B cell (primary cell): ENCODE measurements at regions not wholly inside any gene's neighbourhood (a gene's known extent, or its start where the extent isn't known, plus 50 kb on each side); places are given as distances from the start of the nearest gene placed in this dataset.

Source experiments
- ATAC-seq: fragments of 200-7000 bp; cut with Tn5 transposase; one replicate; pipeline ENCODE4 v1.10.0; 2021; ENCODE audit warnings: low read depth, mild to moderate bottlenecking, moderate number of reproducible peaks, moderate library complexity
- CTCF ChIA-PET: fragments of 350-600 bp; sonication (Branson Sonifier 250); formaldehyde crosslinking; loops from one replicate; lab custom pipeline; 2021; ENCODE audit warnings: antibody characterized with exemption, inconsistent platforms; lab: Charles Lee
- POLR2A ChIA-PET: fragments of 350-600 bp; sonication (Branson Sonifier 250); formaldehyde crosslinking; loops from one replicate; lab custom pipeline; 2021; ENCODE audit warnings: antibody characterized with exemption; lab: Charles Lee
- DNase-seq: peaks from one replicate; pipeline ENCODE4 v3.0.0; 2013
- H2AFZ ChIP-seq: 2 replicates; pipeline ENCODE4 v1.6.1; 2012; ENCODE audit warnings: mild to moderate bottlenecking, low read depth, low read length; ENCODE audit not compliant: insufficient read depth, poor library complexity, severe bottlenecking
- H3K27ac ChIP-seq, 2 donors: 1 replicate in 1 of 2; 2 replicates in 1 of 2; pipeline ENCODE4 v1.5.1; 2012 to 2013; ENCODE audit warnings: low read length in 2 of 2, mild to moderate bottlenecking in 2 of 2, moderate library complexity in 1 of 2
- H3K27me3 ChIP-seq, 4 experiments: fragments of 200-600 bp in 1 of 4; sonication (generic) in 1 of 4; replicated peaks in 1 of 4; 1 replicate in 2 of 4; 2 replicates in 2 of 4; pipeline versions ENCODE4 v1.6.1 to v1.7.0; 2013 to 2016; ENCODE audit warnings: low read length in 3 of 4, mild to moderate bottlenecking in 2 of 4, mixed read lengths in 1 of 4, moderate library complexity in 1 of 4; ENCODE audit not compliant: insufficient read depth in 4 of 4, control insufficient read depth in 3 of 4; ENCODE audit errors: control extremely low read depth in 1 of 4
- H3K36me3 ChIP-seq, 2 experiments: replicated peaks in 1 of 2; 1 replicate in 1 of 2; 2 replicates in 1 of 2; pipeline versions ENCODE4 v1.6.1 to v1.7.1; 2013; ENCODE audit warnings: low read length in 1 of 2; ENCODE audit not compliant: insufficient read depth in 2 of 2, control insufficient read depth in 1 of 2; ENCODE audit errors: control extremely low read depth in 1 of 2, extremely low read depth in 1 of 2
- H3K4me1 ChIP-seq, 2 donors: fragments of 200-600 bp in 1 of 2; sonication (generic) in 1 of 2; 1 replicate in 1 of 2; 2 replicates in 1 of 2; pipeline versions ENCODE4 v1.5.1 to v1.6.1; 2013 to 2017; ENCODE audit warnings: low read length in 2 of 2; ENCODE audit not compliant: control insufficient read depth in 2 of 2, insufficient read depth in 2 of 2
- H3K4me2 ChIP-seq: replicated peaks from 2 replicates; pipeline ENCODE3; 2012; ENCODE audit warnings: mild to moderate bottlenecking, low read depth, low read length; ENCODE audit not compliant: poor library complexity, severe bottlenecking
- H3K4me3 ChIP-seq, 5 experiments: fragments of 200-600 bp in 1 of 5; sonication (generic) in 1 of 5; 1 replicate in 3 of 5; 2 replicates in 2 of 5; pipeline versions ENCODE4 v1.5.1 to v1.7.0; 2011 to 2016; ENCODE audit warnings: low read length in 4 of 5, mild to moderate bottlenecking in 4 of 5, low read depth in 2 of 5, control low read depth in 1 of 5, moderate library complexity in 1 of 5; ENCODE audit not compliant: insufficient read depth in 1 of 5; ENCODE audit errors: control extremely low read depth in 1 of 5, extremely low read depth in 1 of 5
- H3K79me2 ChIP-seq: fragments of 200-600 bp; sonication (generic); one replicate; pipeline ENCODE4 v1.6.0; 2016; ENCODE audit warnings: low read length; ENCODE audit not compliant: control insufficient read depth, insufficient read depth
- H3K9ac ChIP-seq: fragments of 200-600 bp; sonication (generic); 2 replicates; pipeline ENCODE4 v1.6.1; 2017; ENCODE audit warnings: mild to moderate bottlenecking, low read length, moderate library complexity
- H3K9me3 ChIP-seq, 3 donors: one replicate each; pipeline versions ENCODE4 v1.6.1 to v1.7.1; 2013; ENCODE audit warnings: low read length in 2 of 3; ENCODE audit not compliant: control insufficient read depth in 2 of 3, insufficient read depth in 1 of 3; ENCODE audit errors: control extremely low read depth in 1 of 3
- H4K20me1 ChIP-seq: 2 replicates; pipeline ENCODE4 v1.6.0; 2012; ENCODE audit warnings: mild to moderate bottlenecking, low read length; ENCODE audit not compliant: insufficient read depth, control insufficient read depth, poor library complexity, severe bottlenecking
- H3K27ac Mint-ChIP-seq: one replicate; pipeline ENCODE4 v1.8.0; 2021; ENCODE audit warnings: mixed read lengths
- H3K27me3 Mint-ChIP-seq: one replicate; pipeline ENCODE4 v1.8.0; 2021; ENCODE audit warnings: mixed read lengths
- H3K4me1 Mint-ChIP-seq: one replicate; pipeline ENCODE4 v1.8.0; 2021; ENCODE audit warnings: mixed read lengths
- H3K4me3 Mint-ChIP-seq: one replicate; pipeline ENCODE4 v1.8.0; 2021; ENCODE audit warnings: mixed read lengths
- H3K9me3 Mint-ChIP-seq: one replicate; pipeline ENCODE4 v1.8.0; 2022; ENCODE audit warnings: mixed read lengths; ENCODE audit not compliant: insufficient read depth
- EZH2 ChIP-seq: IDR thresholded peaks from 2 replicates; pipeline ENCODE4 v1.6.1; 2012; ENCODE audit warnings: borderline replicate concordance, low read depth, mild to moderate bottlenecking, moderate library complexity, low read length; ENCODE audit not compliant: insufficient read depth, poor library complexity, severe bottlenecking
- WGBS: methylation state at CpG from one replicate; pipeline ENCODE4 v1.1.5; 2013; ENCODE audit warnings: missing lambda C conversion rate; ENCODE audit not compliant: insufficient coverage; 5-methylcytosine and 5-hydroxymethylcytosine counted together
- intact Hi-C: fragments of 100-400 bp; cut with micrococcal nuclease; formaldehyde crosslinking; loops from one replicate; pipeline ENCODE4 v1.10.0; 2022
- TF ChIP-seq, protein P1 (sequence below): fragments of 200-600 bp; IDR thresholded peaks from one replicate; pipeline ENCODE4 v1.8.0; 2022; ENCODE audit warnings: antibody characterized with exemption, mild to moderate bottlenecking

- intact Hi-C loops: no loop called here
- H3K4me1 ChIP-seq: no peaks in the 10 kb centered on the region
- POLR2A ChIA-PET: no interaction called here
- Mint-ChIP-seq H3K27me3 (no peaks in the 10 kb centered on the region), H3K4me3 (no peak overlapping the region), H3K27ac (no peak overlapping the region), H3K4me1 (no peaks in the 10 kb centered on the region), H3K9me3 (no peaks in the 10 kb centered on the region)
- no peaks in the 10 kb centered on the region for H3K27me3 ChIP-seq
- H3K36me3 ChIP-seq: no peaks in the 10 kb centered on the region
- 50% methylated on average over 1 of the region's 2 CpGs for WGBS
- ATAC-seq: no peak
- no peak overlapping the region for H2AFZ ChIP-seq
- no peak overlapping the region for H3K27ac ChIP-seq
- no peaks in the 10 kb centered on the region for H3K79me2 ChIP-seq
- no peak overlapping the region for H3K9ac ChIP-seq
- TF ChIP-seq EZH2: no peak
- TF ChIP-seq, protein P1, sequence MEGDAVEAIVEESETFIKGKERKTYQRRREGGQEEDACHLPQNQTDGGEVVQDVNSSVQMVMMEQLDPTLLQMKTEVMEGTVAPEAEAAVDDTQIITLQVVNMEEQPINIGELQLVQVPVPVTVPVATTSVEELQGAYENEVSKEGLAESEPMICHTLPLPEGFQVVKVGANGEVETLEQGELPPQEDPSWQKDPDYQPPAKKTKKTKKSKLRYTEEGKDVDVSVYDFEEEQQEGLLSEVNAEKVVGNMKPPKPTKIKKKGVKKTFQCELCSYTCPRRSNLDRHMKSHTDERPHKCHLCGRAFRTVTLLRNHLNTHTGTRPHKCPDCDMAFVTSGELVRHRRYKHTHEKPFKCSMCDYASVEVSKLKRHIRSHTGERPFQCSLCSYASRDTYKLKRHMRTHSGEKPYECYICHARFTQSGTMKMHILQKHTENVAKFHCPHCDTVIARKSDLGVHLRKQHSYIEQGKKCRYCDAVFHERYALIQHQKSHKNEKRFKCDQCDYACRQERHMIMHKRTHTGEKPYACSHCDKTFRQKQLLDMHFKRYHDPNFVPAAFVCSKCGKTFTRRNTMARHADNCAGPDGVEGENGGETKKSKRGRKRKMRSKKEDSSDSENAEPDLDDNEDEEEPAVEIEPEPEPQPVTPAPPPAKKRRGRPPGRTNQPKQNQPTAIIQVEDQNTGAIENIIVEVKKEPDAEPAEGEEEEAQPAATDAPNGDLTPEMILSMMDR: no peak
- H3K4me2 ChIP-seq: no peak overlapping the region
- CTCF ChIA-PET: no interaction called here
- no peaks in the 10 kb centered on the region for H4K20me1 ChIP-seq
- DNase-seq: no peak
- H3K9me3 ChIP-seq: no peaks in the 10 kb centered on the region
- no peak overlapping the region for H3K4me3 ChIP-seq
Observed at GRCh38 chr1:208825300-208825699, 581.1 kb upstream of the PLXNA2 start.

DNA sequence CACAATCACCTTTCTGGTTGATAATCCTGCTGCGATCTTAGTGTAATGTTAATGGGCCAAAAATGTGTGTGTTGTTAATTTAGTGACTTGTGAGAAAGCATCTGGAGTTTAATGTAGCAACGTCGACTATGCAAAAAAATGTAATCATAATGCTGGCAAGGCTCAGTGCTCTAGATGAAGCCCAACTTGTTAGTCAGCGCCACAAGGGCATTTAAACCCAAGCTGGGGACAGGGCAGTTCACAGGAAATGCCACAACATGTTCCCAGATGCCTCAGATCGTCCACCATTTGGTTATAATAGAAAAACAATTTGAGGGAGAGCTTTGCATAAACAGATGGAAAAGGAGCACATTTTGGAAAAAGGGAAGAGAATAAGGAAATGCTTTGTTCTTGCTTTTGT is 585.4 kb upstream of the PLXNA2 start:
- H3K9me3 ChIP-seq: no peaks in the 10 kb centered on the region
- no peak overlapping the region for H3K27ac ChIP-seq
- no peaks in the 10 kb centered on the region for H3K27me3 ChIP-seq
- H3K4me1 ChIP-seq: no peaks in the 10 kb centered on the region
- H3K79me2 ChIP-seq: no peaks in the 10 kb centered on the region
- DNase-seq (no peak), ATAC-seq (no peak)
- ChIA-PET POLR2A (no interaction called here), CTCF (no interaction called here)
- Mint-ChIP-seq H3K4me3 (no peak overlapping the region), H3K27me3 (no peaks in the 10 kb centered on the region), H3K27ac (no peak overlapping the region), H3K9me3 (no peaks in the 10 kb centered on the region), H3K4me1 (no peaks in the 10 kb centered on the region)
- no peak for TF ChIP-seq EZH2
- TF ChIP-seq, protein P1: no peak
- intact Hi-C loops: no loop called here
- H3K4me2 ChIP-seq: no peak overlapping the region
- H3K36me3 ChIP-seq: no peaks in the 10 kb centered on the region
- H2AFZ ChIP-seq: no peak overlapping the region
- H4K20me1 ChIP-seq: no peaks in the 10 kb centered on the region
- 89% methylated on average over 3 of the region's 5 CpGs for WGBS
- no peak overlapping the region for H3K9ac ChIP-seq
- H3K4me3 ChIP-seq: no peak overlapping the region
